Neural cell (in vitro differentiated cells): ENCODE measurements at regions not wholly inside any gene's neighbourhood (a gene's known extent, or its start where the extent isn't known, plus 50 kb on each side); places are given as distances from the start of the nearest gene placed in this dataset.

ENCODE experiments used
- H2AFZ ChIP-seq: fragments of 200-600, 300-800 bp; sonication (generic), shearing (Covaris generic); 2 replicates; pipeline ENCODE4 v1.6.0; 2014; ENCODE audit warnings: low read depth, mild to moderate bottlenecking, antibody characterized with exemption, low read length, moderate library complexity
- H3F3A ChIP-seq: fragments of 200-600 bp; shearing (Covaris generic); 2 replicates; pipeline ENCODE4 v1.6.1; 2016; ENCODE audit warnings: mild to moderate bottlenecking, moderate library complexity, mixed read lengths, antibody characterized with exemption, low read length; ENCODE audit not compliant: insufficient read depth, poor library complexity, severe bottlenecking
- H3K27ac ChIP-seq: fragments of 200-600, 300-800 bp; sonication (generic), shearing (Covaris generic); 2 replicates; pipeline ENCODE4 v1.5.1; 2014; ENCODE audit warnings: mild to moderate bottlenecking, low read length, moderate library complexity
- H3K27me3 ChIP-seq: fragments of 300-800, 200-600 bp; sonication (generic), shearing (Covaris generic); 2 replicates; pipeline ENCODE4 v1.6.0; 2014; ENCODE audit warnings: mild to moderate bottlenecking, low read depth, low read length, moderate library complexity; ENCODE audit not compliant: insufficient read depth
- H3K36me3 ChIP-seq: fragments of 300-800, 200-600 bp; sonication (generic), shearing (Covaris generic); 2 replicates; pipeline ENCODE4 v1.5.1; 2014; ENCODE audit warnings: mild to moderate bottlenecking, antibody characterized with exemption, low read length, moderate library complexity; ENCODE audit not compliant: insufficient read depth
- H3K4me2 ChIP-seq: fragments of 300-800, 200-600 bp; sonication (generic), shearing (Covaris generic); 2 replicates; pipeline ENCODE4 v1.6.0; 2014; ENCODE audit warnings: mild to moderate bottlenecking, low read length
- H3K4me3 ChIP-seq: fragments of 300-800, 200-600 bp; sonication (generic), shearing (Covaris generic); 2 replicates; pipeline ENCODE4 v1.5.1; 2014; ENCODE audit warnings: mild to moderate bottlenecking, low read length, moderate library complexity
- H3K79me2 ChIP-seq: fragments of 200-600 bp; shearing (Covaris generic); replicated peaks from 2 replicates; pipeline ENCODE4 v1.6.0; 2014; ENCODE audit warnings: mild to moderate bottlenecking, low read length, moderate library complexity; ENCODE audit not compliant: insufficient read depth
- H3K9ac ChIP-seq: fragments of 300-800, 200-600 bp; sonication (generic), shearing (Covaris generic); 2 replicates; pipeline ENCODE4 v1.6.1; 2016; ENCODE audit warnings: mild to moderate bottlenecking, low read length, mixed read lengths
- H3K9me2 ChIP-seq: fragments of 200-600 bp; shearing (Covaris generic); 2 replicates; pipeline ENCODE4 v1.6.1; 2016; ENCODE audit warnings: mild to moderate bottlenecking, low read length, mixed read lengths; ENCODE audit not compliant: insufficient read depth
- H3K9me3 ChIP-seq: fragments of 200-600, 300-800 bp; sonication (generic), shearing (Covaris generic); 2 replicates; pipeline ENCODE4 v1.6.1; 2016; ENCODE audit warnings: mild to moderate bottlenecking, mixed run types, low read length, moderate library complexity, mixed read lengths
- H4K20me1 ChIP-seq: fragments of 200-600 bp; shearing (Covaris generic); 2 replicates; pipeline ENCODE4 v1.6.1; 2016; ENCODE audit warnings: mild to moderate bottlenecking, mixed run types; ENCODE audit not compliant: insufficient read depth
- CTCF ChIP-seq: fragments of 450-650 bp; IDR thresholded peaks from 2 replicates; pipeline ENCODE4 v1.5.1; 2014; ENCODE audit warnings: antibody characterized with exemption, mild to moderate bottlenecking, moderate library complexity; ENCODE audit not compliant: poor library complexity, severe bottlenecking
- EP300 ChIP-seq: fragments of 450-650 bp; conservative IDR thresholded peaks from 2 replicates; pipeline ENCODE4 v1.6.1; 2014; ENCODE audit warnings: antibody characterized with exemption, mild to moderate bottlenecking, moderate library complexity; ENCODE audit not compliant: poor library complexity, severe bottlenecking
- EZH2 ChIP-seq: fragments of 200-600, 300-800 bp; shearing (Covaris generic), sonication (generic); IDR thresholded peaks from 2 replicates; pipeline ENCODE4 v1.6.1; 2014; ENCODE audit warnings: antibody characterized with exemption, low read length, borderline replicate concordance, mild to moderate bottlenecking; ENCODE audit not compliant: insufficient read depth, poor library complexity, severe bottlenecking
- MXI1 ChIP-seq: fragments of 450-650 bp; conservative IDR thresholded peaks from 2 replicates; pipeline ENCODE4 v1.6.1; 2014; ENCODE audit warnings: antibody characterized with exemption, mild to moderate bottlenecking; ENCODE audit not compliant: poor library complexity, severe bottlenecking
- POLR2AphosphoS5 ChIP-seq: IDR thresholded peaks from 2 replicates; pipeline ENCODE4 v1.6.1; 2012
- RAD21 ChIP-seq: fragments of 450-650 bp; conservative IDR thresholded peaks from 2 replicates; pipeline ENCODE4 v1.6.1; 2014; ENCODE audit warnings: antibody characterized with exemption, mild to moderate bottlenecking, moderate library complexity
- REST ChIP-seq: IDR thresholded peaks from 2 replicates; pipeline ENCODE4 v1.6.1; 2012; ENCODE audit warnings: borderline replicate concordance
- SMC3 ChIP-seq: fragments of 450-650 bp; conservative IDR thresholded peaks from 2 replicates; pipeline ENCODE4 v1.6.1; 2014; ENCODE audit warnings: antibody characterized with exemption, mild to moderate bottlenecking, moderate library complexity; ENCODE audit not compliant: poor library complexity
- TAF1 ChIP-seq: IDR thresholded peaks from 2 replicates; pipeline ENCODE4 v1.6.1; 2012; ENCODE audit warnings: low read depth

- H3K27me3 ChIP-seq: no peaks in the 10 kb centered on the region
- no peak overlapping the region for H3K4me3 ChIP-seq
- H3K9ac ChIP-seq: no peak overlapping the region
- peaks cover 3% of the 10 kb centered on the region for H3K9me3 ChIP-seq
- no peak overlapping the region for H3K27ac ChIP-seq
- no peaks in the 10 kb centered on the region for H3K79me2 ChIP-seq
- H3K36me3 ChIP-seq: no peaks in the 10 kb centered on the region
- H3K4me2 ChIP-seq: no peak overlapping the region
- H3K9me2 ChIP-seq: no peaks in the 10 kb centered on the region
- TF ChIP-seq MXI1 (no peak), SMC3 (no peak), EZH2 (no peak), EP300 (no peak), CTCF (no peak), REST (no peak), POLR2AphosphoS5 (no peak), TAF1 (no peak), RAD21 (no peak)
- no peaks in the 10 kb centered on the region for H4K20me1 ChIP-seq
- H2AFZ ChIP-seq: no peak overlapping the region
- no peaks in the 10 kb centered on the region for H3F3A ChIP-seq
These were observed 685.1 kb upstream of the BRINP3 start for GRCh38 chr1:191162762-191163161.

- no peaks in the 10 kb centered on the region for H3K9me2 ChIP-seq
- H3K79me2 ChIP-seq: no peaks in the 10 kb centered on the region
- TF ChIP-seq CTCF (no peak), SMC3 (no peak), MXI1 (no peak), EZH2 (no peak), RAD21 (no peak), REST (no peak), POLR2AphosphoS5 (no peak), EP300 (no peak), TAF1 (no peak)
- no peaks in the 10 kb centered on the region for H3K27me3 ChIP-seq
- no peaks in the 10 kb centered on the region for H3F3A ChIP-seq
- H4K20me1 ChIP-seq: no peaks in the 10 kb centered on the region
- H3K36me3 ChIP-seq: no peaks in the 10 kb centered on the region
- H3K9me3 ChIP-seq: peaks cover 3% of the 10 kb centered on the region
- H2AFZ ChIP-seq: no peak overlapping the region
- no peak overlapping the region for H3K4me3 ChIP-seq
- no peak overlapping the region for H3K9ac ChIP-seq
- H3K27ac ChIP-seq: no peak overlapping the region
- no peak overlapping the region for H3K4me2 ChIP-seq
These were observed 686.0 kb upstream of the BRINP3 start for GRCh38 chr1:191163621-191164020.
